HG03565 (cell line): ENCODE measurements at regions not wholly inside any gene's neighbourhood (a gene's known extent, or its start where the extent isn't known, plus 50 kb on each side); places are given as distances from the start of the nearest gene placed in this dataset.

Experiments used
- ATAC-seq: cut with Tn5 transposase; IDR thresholded peaks from one replicate; pipeline ENCODE4 v1.9.1; 2021; ENCODE audit warnings: mild to moderate bottlenecking, moderate library complexity; ENCODE audit not compliant: unreplicated experiment

- no peak for ATAC-seq
These were observed 109.4 kb upstream of the SPACA1 start for GRCh38 chr6:87938287-87938686.

- ATAC-seq: no peak
These were observed 111.6 kb upstream of the SPACA1 start for GRCh38 chr6:87936065-87936464.

- no peak for ATAC-seq
These were observed 112.4 kb upstream of the SPACA1 start for GRCh38 chr6:87935196-87935595.

GRCh38 chr6:87932361-87932760, 115.3 kb upstream of the SPACA1 start:
- no peak for ATAC-seq

GRCh38 chr6:87929843-87930288, 117.8 kb upstream of the SPACA1 start:
- ATAC-seq: no peak

- ATAC-seq: no peak
These were observed 121.0 kb upstream of the SPACA1 start for GRCh38 chr6:87926687-87927086.

GRCh38 chr6:87926072-87926471, 121.6 kb upstream of the SPACA1 start:
- no peak for ATAC-seq

- ATAC-seq: peak; percentile 44
These were observed 122.1 kb upstream of the SPACA1 start for GRCh38 chr6:87925373-87926060.

- ATAC-seq: no peak
These were observed 124.1 kb upstream of the SPACA1 start for GRCh38 chr6:87923389-87924050.

- ATAC-seq: peak; percentile 78
These were observed 124.7 kb upstream of the SPACA1 start for GRCh38 chr6:87922947-87923330.

GRCh38 chr6:87922196-87922946, 125.3 kb upstream of the SPACA1 start:
- ATAC-seq: peak; percentile 6

- no peak for ATAC-seq
These were observed 126.6 kb upstream of the SPACA1 start for GRCh38 chr6:87921034-87921433.

- no peak for ATAC-seq
These were observed 127.4 kb upstream of the SPACA1 start for GRCh38 chr6:87920245-87920644.

GRCh38 chr6:87919416-87919815, 128.2 kb upstream of the SPACA1 start:
- ATAC-seq: no peak

GRCh38 chr6:87919001-87919400, 128.6 kb upstream of the SPACA1 start:
- no peak for ATAC-seq

- no peak for ATAC-seq
These were observed 129.1 kb upstream of the SPACA1 start for GRCh38 chr6:87918461-87918941.

GRCh38 chr6:87917886-87918285, 129.8 kb upstream of the SPACA1 start:
- no peak for ATAC-seq

GRCh38 chr6:87916446-87916845, 131.2 kb upstream of the SPACA1 start:
- no peak for ATAC-seq

GRCh38 chr6:87914637-87915395, 132.8 kb upstream of the SPACA1 start:
- no peak for ATAC-seq

- ATAC-seq: no peak
These were observed 133.7 kb upstream of the SPACA1 start for GRCh38 chr6:87913974-87914373.

- no peak for ATAC-seq
These were observed 135.5 kb upstream of the SPACA1 start for GRCh38 chr6:87912102-87912501.
